Fibroblast of villous mesenchyme (primary cell): ENCODE measurements at regions not wholly inside any gene's neighbourhood (a gene's known extent, or its start where the extent isn't known, plus 50 kb on each side); places are given as distances from the start of the nearest gene placed in this dataset.

ENCODE experiments used
- DNase-seq: peaks from one replicate; pipeline ENCODE4 v3.0.0-alpha.2; 2010; ENCODE audit warnings: low read depth
- H3K4me3 ChIP-seq: 2 replicates; pipeline ENCODE4 v1.5.1; 2011; ENCODE audit warnings: low read depth, mild to moderate bottlenecking, low read length
- CTCF ChIP-seq: IDR thresholded peaks from 2 replicates; pipeline ENCODE4 v1.5.1; 2012; ENCODE audit warnings: low read depth, mild to moderate bottlenecking, low read length; ENCODE audit not compliant: insufficient read depth

- DNase-seq, result no peak
- no peak for TF ChIP-seq CTCF
- no peak overlapping the region for H3K4me3 ChIP-seq
These were observed 494.1 kb upstream of the TUSC1 start for GRCh38 chr9:26172301-26172700.

- H3K4me3 ChIP-seq, result no peak overlapping the region
- TF ChIP-seq CTCF, result no peak
- no peak for DNase-seq
These were observed 493.4 kb upstream of the TUSC1 start for GRCh38 chr9:26171691-26172090.

- H3K4me3 ChIP-seq, result no peak overlapping the region
- DNase-seq, result peak; percentile 50
- TF ChIP-seq CTCF, result no peak
These were observed 491.9 kb upstream of the TUSC1 start for GRCh38 chr9:26170190-26170589.

- DNase-seq, result peak; percentile 11
- TF ChIP-seq CTCF, result no peak
- no peak overlapping the region for H3K4me3 ChIP-seq
These were observed 491.5 kb upstream of the TUSC1 start for GRCh38 chr9:26169708-26170107.

- DNase-seq, result no peak
- no peak for TF ChIP-seq CTCF
These were observed 488.3 kb upstream of the TUSC1 start for GRCh38 chr9:26166537-26166936.

GRCh38 chr9:26165426-26165825 is 487.2 kb upstream of the TUSC1 start:
- no peak for DNase-seq
- no peak for TF ChIP-seq CTCF
- no peak overlapping the region for H3K4me3 ChIP-seq

More at GRCh38 chr9:26166537-26166936, 488.3 kb upstream of the TUSC1 start:
- H3K4me3 ChIP-seq, result no peak overlapping the region

GRCh38 chr9:26163931-26164330 is 485.7 kb upstream of the TUSC1 start:
- peak; percentile 34 for DNase-seq
- TF ChIP-seq CTCF, result no peak

More at GRCh38 chr9:26163931-26164330, 485.7 kb upstream of the TUSC1 start:
- no peak overlapping the region for H3K4me3 ChIP-seq
